Upper lobe of left lung (tissue), 4 donors: ENCODE measurements at regions not wholly inside any gene's neighbourhood (a gene's known extent, or its start where the extent isn't known, plus 50 kb on each side); places are given as distances from the start of the nearest gene placed in this dataset.

ENCODE experiments used
- EP300 ChIP-seq, 4 donors: sonication (generic); formaldehyde crosslinking; IDR thresholded peaks; one replicate each; pipeline ENCODE4 v1.5.1; 2017; ENCODE audit warnings: antibody characterized with exemption in 4 of 4, control low read depth in 2 of 4
- POLR2A ChIP-seq, 4 donors: fragments of 450-650 bp; IDR thresholded peaks; one replicate each; pipeline ENCODE4 v1.5.1; 2016 to 2017; ENCODE audit warnings: antibody characterized with exemption in 4 of 4, mild to moderate bottlenecking in 2 of 4
- POLR2AphosphoS5 ChIP-seq, 2 donors: sonication (generic); formaldehyde crosslinking; IDR thresholded peaks; one replicate each; pipeline ENCODE4 v1.5.1; 2017; ENCODE audit warnings: antibody characterized with exemption in 2 of 2
- TF ChIP-seq, protein P1 (sequence below), 6 experiments: fragments of 450-650 bp in 4 of 6; fragments of 200-600 bp in 2 of 6; sonication (generic) in 2 of 6; IDR thresholded peaks; one replicate each; pipeline ENCODE4 v1.5.1; 2016 to 2019; ENCODE audit warnings: antibody characterized with exemption in 6 of 6

DNA sequence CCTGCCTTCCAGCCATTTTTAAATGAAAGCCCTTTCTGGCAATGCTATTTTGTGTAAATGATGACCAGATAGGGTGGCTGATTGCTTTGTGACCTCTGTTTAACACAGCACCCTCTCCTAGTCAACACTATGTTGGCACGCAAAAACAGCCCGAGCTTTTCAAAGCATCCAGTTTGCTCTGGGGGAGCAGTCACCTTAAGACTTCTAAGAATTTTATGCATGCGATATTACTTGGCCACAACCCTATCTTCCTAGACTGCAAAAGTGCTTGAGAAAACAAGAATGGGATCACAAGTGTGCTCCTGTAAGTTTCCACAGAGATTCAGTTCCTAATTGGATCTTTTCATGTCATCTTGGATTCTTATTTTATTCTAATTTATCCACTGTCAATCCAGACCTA lies 294.1 kb downstream of the ATPSCKMT start:
- TF ChIP-seq POLR2A (IDR thresholded peaks at IDR 0.05) (no peak), EP300 (IDR thresholded peaks at IDR 0.05) (peak in 1 of 4 donors; percentile 39), POLR2AphosphoS5 (IDR thresholded peaks at IDR 0.05) (no peak)
- TF ChIP-seq, protein P1, sequence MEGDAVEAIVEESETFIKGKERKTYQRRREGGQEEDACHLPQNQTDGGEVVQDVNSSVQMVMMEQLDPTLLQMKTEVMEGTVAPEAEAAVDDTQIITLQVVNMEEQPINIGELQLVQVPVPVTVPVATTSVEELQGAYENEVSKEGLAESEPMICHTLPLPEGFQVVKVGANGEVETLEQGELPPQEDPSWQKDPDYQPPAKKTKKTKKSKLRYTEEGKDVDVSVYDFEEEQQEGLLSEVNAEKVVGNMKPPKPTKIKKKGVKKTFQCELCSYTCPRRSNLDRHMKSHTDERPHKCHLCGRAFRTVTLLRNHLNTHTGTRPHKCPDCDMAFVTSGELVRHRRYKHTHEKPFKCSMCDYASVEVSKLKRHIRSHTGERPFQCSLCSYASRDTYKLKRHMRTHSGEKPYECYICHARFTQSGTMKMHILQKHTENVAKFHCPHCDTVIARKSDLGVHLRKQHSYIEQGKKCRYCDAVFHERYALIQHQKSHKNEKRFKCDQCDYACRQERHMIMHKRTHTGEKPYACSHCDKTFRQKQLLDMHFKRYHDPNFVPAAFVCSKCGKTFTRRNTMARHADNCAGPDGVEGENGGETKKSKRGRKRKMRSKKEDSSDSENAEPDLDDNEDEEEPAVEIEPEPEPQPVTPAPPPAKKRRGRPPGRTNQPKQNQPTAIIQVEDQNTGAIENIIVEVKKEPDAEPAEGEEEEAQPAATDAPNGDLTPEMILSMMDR (IDR thresholded peaks at IDR 0.05) = no peak
